Thyroid gland (tissue), 4 donors: ENCODE measurements at regions not wholly inside any gene's neighbourhood (a gene's known extent, or its start where the extent isn't known, plus 50 kb on each side); places are given as distances from the start of the nearest gene placed in this dataset.

Source experiments
- POLR2A ChIP-seq, 2 donors: fragments of 450-650 bp; IDR thresholded peaks; one replicate each; pipeline ENCODE4 v1.6.1; 2017; ENCODE audit warnings: antibody characterized with exemption in 2 of 2, mild to moderate bottlenecking in 2 of 2, moderate library complexity in 1 of 2
- TF ChIP-seq, protein P1 (sequence below), 6 experiments: fragments of 200-600 bp in 3 of 6; fragments of 450-650 bp in 3 of 6; sonication (generic) in 3 of 6; IDR thresholded peaks; one replicate each; pipeline ENCODE4 v1.5.1; 2016 to 2019; ENCODE audit warnings: antibody characterized with exemption in 6 of 6, mild to moderate bottlenecking in 2 of 6, inconsistent platforms in 1 of 6, moderate library complexity in 1 of 6

DNA sequence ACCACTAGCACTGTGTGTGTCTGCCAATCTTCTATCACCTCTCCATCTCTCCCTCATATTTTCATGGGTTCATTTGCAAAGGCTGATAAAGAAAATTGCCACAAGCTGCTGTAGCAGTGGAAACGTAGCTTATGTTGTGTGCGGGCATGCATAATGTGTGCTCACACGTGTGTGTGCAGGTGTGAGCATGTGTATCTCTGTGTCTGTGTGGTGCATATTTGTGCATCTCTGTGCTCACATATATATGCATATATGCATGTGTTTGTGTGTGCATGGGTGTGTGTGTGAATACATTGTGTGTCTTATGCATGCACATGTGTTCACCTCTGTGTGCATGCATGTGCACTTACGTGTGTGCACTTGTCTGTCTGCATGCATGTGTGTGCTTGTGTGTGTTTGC is 181.8 kb upstream of the UBL3 start:
- TF ChIP-seq POLR2A (IDR thresholded peaks at IDR 0.05), result no peak
- TF ChIP-seq, protein P1, sequence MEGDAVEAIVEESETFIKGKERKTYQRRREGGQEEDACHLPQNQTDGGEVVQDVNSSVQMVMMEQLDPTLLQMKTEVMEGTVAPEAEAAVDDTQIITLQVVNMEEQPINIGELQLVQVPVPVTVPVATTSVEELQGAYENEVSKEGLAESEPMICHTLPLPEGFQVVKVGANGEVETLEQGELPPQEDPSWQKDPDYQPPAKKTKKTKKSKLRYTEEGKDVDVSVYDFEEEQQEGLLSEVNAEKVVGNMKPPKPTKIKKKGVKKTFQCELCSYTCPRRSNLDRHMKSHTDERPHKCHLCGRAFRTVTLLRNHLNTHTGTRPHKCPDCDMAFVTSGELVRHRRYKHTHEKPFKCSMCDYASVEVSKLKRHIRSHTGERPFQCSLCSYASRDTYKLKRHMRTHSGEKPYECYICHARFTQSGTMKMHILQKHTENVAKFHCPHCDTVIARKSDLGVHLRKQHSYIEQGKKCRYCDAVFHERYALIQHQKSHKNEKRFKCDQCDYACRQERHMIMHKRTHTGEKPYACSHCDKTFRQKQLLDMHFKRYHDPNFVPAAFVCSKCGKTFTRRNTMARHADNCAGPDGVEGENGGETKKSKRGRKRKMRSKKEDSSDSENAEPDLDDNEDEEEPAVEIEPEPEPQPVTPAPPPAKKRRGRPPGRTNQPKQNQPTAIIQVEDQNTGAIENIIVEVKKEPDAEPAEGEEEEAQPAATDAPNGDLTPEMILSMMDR (IDR thresholded peaks at IDR 0.05), result no peak
